Nephron (organoid): ENCODE measurements at regions not wholly inside any gene's neighbourhood (a gene's known extent, or its start where the extent isn't known, plus 50 kb on each side); places are given as distances from the start of the nearest gene placed in this dataset.

Source experiments
- H3K27ac Mint-ChIP-seq, 3 experiments: 2 replicates each; pipeline ENCODE4 v1.8.0; 2020; ENCODE audit warnings: mixed read lengths in 3 of 3, mild to moderate bottlenecking in 2 of 3, moderate library complexity in 1 of 3
- H3K27me3 Mint-ChIP-seq: 2 replicates; pipeline ENCODE4 v1.8.0; 2021; ENCODE audit warnings: low read depth, mild to moderate bottlenecking, moderate library complexity, mixed read lengths
- H3K36me3 Mint-ChIP-seq: 2 replicates; pipeline ENCODE4 v1.8.0; 2020; ENCODE audit warnings: low read depth, mixed read lengths
- H3K4me1 Mint-ChIP-seq: 2 replicates; pipeline ENCODE4 v1.8.0; 2020; ENCODE audit warnings: mixed read lengths
- H3K4me3 Mint-ChIP-seq, 3 experiments: 2 replicates each; pipeline ENCODE4 v1.8.0; 2020; ENCODE audit warnings: mild to moderate bottlenecking in 3 of 3, mixed read lengths in 3 of 3, moderate library complexity in 2 of 3
- H3K9me3 Mint-ChIP-seq: 2 replicates; pipeline ENCODE4 v1.8.0; 2020; ENCODE audit warnings: mixed read lengths
- CTCF ChIP-seq, 3 experiments: fragments of 200-600 bp; sonication (generic); IDR thresholded peaks; one replicate each; pipeline ENCODE4 v1.5.0; 2021; ENCODE audit warnings: antibody characterized with exemption in 3 of 3; ENCODE audit not compliant: unreplicated experiment in 3 of 3

- Mint-ChIP-seq H3K27me3 (peaks cover 3% of the 10 kb centered on the region), H3K36me3 (no peaks in the 10 kb centered on the region), H3K4me1 (peaks cover 6% of the 10 kb centered on the region), H3K9me3 (peaks cover 2% of the 10 kb centered on the region), H3K27ac (peak overlapping the region in 2 of 3 experiments; percentile 5 to 23), H3K4me3 (no peak overlapping the region)
- TF ChIP-seq CTCF (IDR thresholded peaks at IDR 0.05; ENCODE audit: unreplicated experiment in 3 of 3): no peak
These were observed 289.3 kb upstream of the TNP1 start for GRCh38 chr2:217149087-217149660.

GRCh38 chr2:217147818-217148217, 288.0 kb upstream of the TNP1 start:
- TF ChIP-seq CTCF (IDR thresholded peaks at IDR 0.05; ENCODE audit: unreplicated experiment in 3 of 3): no peak

GRCh38 chr2:217146956-217147355, 287.1 kb upstream of the TNP1 start:
- H3K4me3 Mint-ChIP-seq: no peak overlapping the region
- no peaks in the 10 kb centered on the region for H3K27me3 Mint-ChIP-seq
- TF ChIP-seq CTCF (IDR thresholded peaks at IDR 0.05; ENCODE audit: unreplicated experiment in 3 of 3): no peak
- H3K36me3 Mint-ChIP-seq: peaks cover 5% of the 10 kb centered on the region
- H3K9me3 Mint-ChIP-seq: peaks cover 11% of the 10 kb centered on the region
- peaks cover 6% of the 10 kb centered on the region for H3K4me1 Mint-ChIP-seq
- peak overlapping the region in 1 of 3 experiments; percentile 25 for H3K27ac Mint-ChIP-seq

More at GRCh38 chr2:217147818-217148217, 288.0 kb upstream of the TNP1 start:
- Mint-ChIP-seq H3K4me3 (no peak overlapping the region), H3K4me1 (peaks cover 6% of the 10 kb centered on the region), H3K9me3 (peaks cover 4% of the 10 kb centered on the region), H3K27ac (no peak overlapping the region), H3K36me3 (no peaks in the 10 kb centered on the region), H3K27me3 (peaks cover 2% of the 10 kb centered on the region)

- peaks cover 26% of the 10 kb centered on the region for H3K36me3 Mint-ChIP-seq
- no peak overlapping the region for H3K4me3 Mint-ChIP-seq
- H3K4me1 Mint-ChIP-seq: no peaks in the 10 kb centered on the region
- no peaks in the 10 kb centered on the region for H3K27me3 Mint-ChIP-seq
- peaks cover 38% of the 10 kb centered on the region for H3K9me3 Mint-ChIP-seq
- H3K27ac Mint-ChIP-seq: no peak overlapping the region
- peak in 1 of 3 experiments; percentile 30 for TF ChIP-seq CTCF (IDR thresholded peaks at IDR 0.05; ENCODE audit: unreplicated experiment in 3 of 3)
These were observed 282.9 kb upstream of the TNP1 start for GRCh38 chr2:217142649-217143266.

- Mint-ChIP-seq H3K9me3 (peaks cover 70% of the 10 kb centered on the region), H3K27ac (no peak overlapping the region)
These were observed 278.4 kb upstream of the TNP1 start for GRCh38 chr2:217138284-217138683.

More at GRCh38 chr2:217138284-217138683, 278.4 kb upstream of the TNP1 start:
- Mint-ChIP-seq H3K27me3 (no peaks in the 10 kb centered on the region), H3K4me1 (no peaks in the 10 kb centered on the region), H3K36me3 (peaks cover 37% of the 10 kb centered on the region), H3K4me3 (no peak overlapping the region)
- TF ChIP-seq CTCF (IDR thresholded peaks at IDR 0.05; ENCODE audit: unreplicated experiment in 3 of 3): no peak
